Stimulated activated CD8-positive, alpha-beta memory T cell treated with anti-CD3 and anti-CD28 coated beads, Interleukin-2, amount 100 ng/mL, for 1 hour (primary cell): ENCODE measurements at regions not wholly inside any gene's neighbourhood (a gene's known extent, or its start where the extent isn't known, plus 50 kb on each side); places are given as distances from the start of the nearest gene placed in this dataset.
"Not testable (repeated sequence)": the region's sequence is repeated elsewhere in the genome, so short reads cannot be mapped to it uniquely, and the experiment has no call there.

ENCODE experiments used
- DNase-seq, 2 donors: peaks; one replicate each; pipeline ENCODE4 v3.0.0-alpha.2; 2020; ENCODE audit warnings: low read depth in 2 of 2

DNA sequence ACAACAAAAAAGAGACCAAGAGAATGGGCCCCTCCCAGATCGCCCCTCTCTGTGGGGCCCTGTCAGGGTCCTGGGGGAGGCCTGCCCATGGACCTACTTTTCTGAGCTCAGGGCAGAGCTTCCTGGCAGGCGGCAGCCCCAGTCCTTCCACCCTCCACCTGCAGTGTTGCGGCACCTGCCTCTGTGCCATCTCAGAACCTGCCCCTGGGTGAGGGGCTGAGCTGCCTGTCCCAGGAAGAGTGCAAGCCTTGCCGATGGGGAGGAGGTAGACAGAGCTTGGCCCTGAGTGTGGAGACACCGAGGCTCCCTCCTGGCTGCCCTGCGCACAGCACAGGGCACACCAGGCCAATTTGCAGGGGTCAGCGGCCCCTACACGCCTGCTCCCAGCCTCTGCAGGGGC lies 67.5 kb downstream of the UNCX start:
- no peak for DNase-seq

- no peak for DNase-seq
These were observed 68.0 kb downstream of the UNCX start for GRCh38 chr7:1300636-1301035.

GRCh38 chr7:1301054-1301881 lies 68.6 kb downstream of the UNCX start:
- no peak for DNase-seq

- no peak for DNase-seq
These were observed 69.2 kb downstream of the UNCX start for GRCh38 chr7:1301882-1302251.

DNA sequence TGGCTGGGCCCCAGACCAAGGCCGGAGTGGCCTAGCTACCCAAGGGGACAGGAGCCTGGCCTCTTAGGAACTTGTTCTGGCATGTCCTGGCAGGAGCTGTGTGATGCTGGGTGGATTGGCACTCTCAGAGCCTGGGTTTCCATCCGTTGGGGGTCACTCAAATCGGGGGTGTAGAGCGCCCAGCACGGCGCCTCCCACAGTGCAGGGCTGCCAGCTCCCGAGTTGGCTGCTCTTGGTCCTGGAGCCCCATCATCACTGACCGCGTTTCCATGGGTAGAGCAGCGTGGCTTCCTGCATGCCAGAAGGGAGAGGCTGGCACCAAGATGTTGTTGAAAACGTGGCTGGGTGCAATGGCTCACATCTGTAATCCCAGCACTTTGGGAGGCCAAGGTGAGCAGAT lies 70.3 kb downstream of the UNCX start:
- no peak for DNase-seq

DNA sequence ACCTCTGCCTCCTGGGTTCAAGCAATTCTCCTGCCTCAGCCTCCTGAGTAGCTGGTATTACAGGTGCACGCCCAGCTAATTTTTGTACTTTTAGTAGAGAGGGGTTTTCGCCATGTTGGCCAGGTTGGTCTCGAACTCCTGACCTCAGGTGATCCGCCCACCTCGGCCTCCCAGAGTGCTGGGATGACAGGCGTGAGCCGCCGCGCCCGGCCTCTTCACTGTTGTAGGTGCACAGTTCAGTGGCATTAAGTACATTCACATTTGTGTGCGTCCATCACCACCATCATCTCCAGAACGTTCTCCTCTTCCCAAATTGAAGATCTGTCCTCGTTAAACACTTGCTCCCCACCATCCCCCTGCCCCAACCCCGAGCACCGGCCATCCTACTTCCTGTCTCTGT lies 71.3 kb downstream of the UNCX start:
- not testable (repeated sequence) for DNase-seq

DNA sequence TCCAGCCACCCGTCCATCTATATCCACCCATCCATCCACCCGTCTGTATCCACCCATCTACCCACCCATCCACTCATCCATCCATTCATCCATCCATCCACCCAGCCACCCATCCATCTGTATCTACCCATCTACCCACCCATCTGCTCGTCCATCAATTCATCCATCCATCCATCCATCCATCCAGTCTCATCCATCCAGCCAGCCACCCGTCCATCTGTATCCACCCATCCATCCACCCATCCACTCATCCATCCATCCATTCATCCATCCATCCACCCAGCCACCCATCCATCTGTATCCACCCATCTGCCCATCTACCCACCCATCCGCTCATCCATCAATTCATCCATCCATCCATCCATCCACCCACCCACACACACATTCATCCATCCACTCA lies 73.2 kb downstream of the UNCX start:
- no peak for DNase-seq

DNA sequence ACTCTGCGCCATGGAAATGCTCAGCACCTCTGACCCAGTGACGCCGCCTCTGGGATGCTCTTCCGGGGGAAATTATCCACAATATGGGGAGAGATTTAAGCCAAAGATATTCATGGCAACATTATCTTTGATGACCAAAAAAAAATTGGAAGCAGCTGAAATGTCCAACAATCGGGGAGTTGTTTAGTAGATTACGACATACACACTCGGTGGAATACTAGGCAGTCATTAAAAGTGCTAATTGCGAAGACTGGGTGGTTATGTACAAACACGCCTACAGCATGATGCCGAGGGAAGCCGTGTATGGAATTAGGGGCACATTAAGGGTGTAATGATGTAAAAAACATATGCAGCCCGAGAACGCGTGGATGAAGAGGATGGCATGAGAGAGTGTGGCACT lies 75.2 kb downstream of the UNCX start:
- DNase-seq = no peak

- DNase-seq = no peak
These were observed 76.6 kb downstream of the UNCX start for GRCh38 chr7:1309290-1309689.

GRCh38 chr7:1309996-1310395 lies 77.3 kb downstream of the UNCX start:
- DNase-seq = no peak

- no peak for DNase-seq
These were observed 78.3 kb downstream of the UNCX start for GRCh38 chr7:1310936-1311335.

GRCh38 chr7:1311406-1312135 lies 78.9 kb downstream of the UNCX start:
- no peak for DNase-seq

GRCh38 chr7:1312136-1313070 lies 79.7 kb downstream of the UNCX start:
- no peak for DNase-seq

DNA sequence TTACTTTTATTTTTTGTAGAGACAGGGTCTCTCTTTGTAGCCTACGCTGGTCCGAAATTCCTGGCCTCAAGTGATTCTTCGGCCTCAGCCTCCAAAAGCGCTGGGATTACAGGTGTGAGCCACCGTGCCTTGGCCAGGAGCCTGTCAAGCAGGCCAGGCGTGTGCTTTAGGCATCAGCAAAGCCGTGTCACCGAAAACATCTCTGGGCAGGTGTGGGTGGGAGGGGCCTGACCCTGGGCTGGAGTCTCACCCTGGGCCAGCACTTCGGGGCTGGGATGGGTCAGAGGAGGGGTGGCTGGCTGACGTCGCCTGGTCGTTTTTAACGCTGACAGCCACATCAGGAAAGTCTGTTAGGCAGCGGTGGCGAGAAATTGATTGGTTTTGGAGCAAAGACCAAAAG lies 80.9 kb downstream of the UNCX start:
- DNase-seq = no peak

GRCh38 chr7:1314021-1314907 lies 81.6 kb downstream of the UNCX start:
- no peak for DNase-seq

- DNase-seq = no peak
These were observed 82.3 kb downstream of the UNCX start for GRCh38 chr7:1314908-1315450.

GRCh38 chr7:1316086-1316485 lies 83.4 kb downstream of the UNCX start:
- no peak for DNase-seq

- DNase-seq = no peak
These were observed 85.0 kb downstream of the UNCX start for GRCh38 chr7:1317646-1318045.

DNA sequence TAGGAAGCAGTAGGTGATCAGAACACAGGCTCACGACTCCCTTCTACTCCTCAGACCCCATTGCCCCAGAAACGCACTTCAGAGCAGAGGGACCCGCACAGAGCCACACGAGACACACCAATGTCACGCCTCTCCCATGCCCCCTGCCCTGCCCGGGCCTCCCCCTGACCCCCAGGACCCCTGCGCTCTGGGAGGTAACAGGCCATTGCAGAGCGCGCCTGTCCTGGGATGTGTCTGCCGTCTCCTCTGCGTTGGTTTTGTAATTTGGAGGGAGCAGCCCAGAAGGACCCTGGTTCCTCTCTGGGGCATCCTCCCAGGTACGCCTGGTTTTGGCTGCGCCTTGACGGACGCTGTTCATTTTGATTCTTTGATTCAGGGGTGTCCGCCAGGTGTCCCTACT lies 85.4 kb downstream of the UNCX start:
- DNase-seq = no peak

GRCh38 chr7:1318661-1319060 lies 86.0 kb downstream of the UNCX start:
- no peak for DNase-seq
